ENCODE measurements at regions not wholly inside any gene's neighbourhood (a gene's known extent, or its start where the extent isn't known, plus 50 kb on each side); places are given as distances from the start of the nearest gene placed in this dataset.

GRCh38 chr5:104299998-104300706 is 737.6 kb upstream of the NUDT12 start:
- TF ChIP-seq CTCF (IDR thresholded peaks at IDR 0.05) = no peak
- no peak for TF ChIP-seq EP300 (IDR thresholded peaks at IDR 0.05)
- no peak for TF ChIP-seq POLR2A (IDR thresholded peaks at IDR 0.05)
- no peak for TF ChIP-seq POLR2AphosphoS5 (IDR thresholded peaks at IDR 0.05)

All from stomach (tissue), 4 donors.